Testis (tissue), 2 donors: ENCODE measurements at regions not wholly inside any gene's neighbourhood (a gene's known extent, or its start where the extent isn't known, plus 50 kb on each side); places are given as distances from the start of the nearest gene placed in this dataset.
A peak's percentile ranks its signal among the peaks of the same experiment; 100 is the strongest.

ENCODE experiments used
- DNase-seq: peaks from one replicate; pipeline ENCODE4 v3.0.0-alpha.2; 2019
- H3K27ac ChIP-seq, 2 donors: fragments of 200-600 bp; sonication (generic); one replicate each; pipeline ENCODE4 v1.5.1; 2019
- H3K27me3 ChIP-seq: fragments of 200-600 bp; sonication (generic); one replicate; pipeline ENCODE4 v1.5.1; 2019
- H3K36me3 ChIP-seq: fragments of 200-600 bp; sonication (generic); one replicate; pipeline ENCODE4 v1.5.1; 2017; ENCODE audit warnings: low read depth; ENCODE audit errors: missing control alignments
- H3K4me1 ChIP-seq: fragments of 200-600 bp; sonication (generic); one replicate; pipeline ENCODE4 v1.5.1; 2019
- H3K4me3 ChIP-seq, 2 donors: fragments of 200-600 bp; sonication (generic); one replicate each; pipeline ENCODE4 v1.5.1; 2017 to 2019
- H3K9me3 ChIP-seq: fragments of 200-600 bp; sonication (generic); one replicate; pipeline ENCODE4 v1.5.1; 2017
- CTCF ChIP-seq, 3 experiments: fragments of 450-650 bp in 2 of 3; fragments of 200-600 bp in 1 of 3; sonication (generic) in 1 of 3; IDR thresholded peaks; one replicate each; pipeline ENCODE4 v1.5.1; 2016 to 2019; ENCODE audit warnings: antibody characterized with exemption in 3 of 3, mild to moderate bottlenecking in 2 of 3, moderate library complexity in 1 of 3
- POLR2A ChIP-seq: fragments of 450-650 bp; IDR thresholded peaks from one replicate; pipeline ENCODE4 v1.6.1; 2017; ENCODE audit warnings: antibody characterized with exemption, mild to moderate bottlenecking, moderate library complexity
- WGBS, 2 donors: methylation state at CpG; one replicate each; pipeline ENCODE4 v1.1.5; 2018; 5-methylcytosine and 5-hydroxymethylcytosine counted together
- intact Hi-C: fragments of 100-400 bp; cut with DNase I; formaldehyde crosslinking; loops from one replicate; pipeline ENCODE4 v1.15.1; 2023; ENCODE audit warnings: low total_unique reads

DNA sequence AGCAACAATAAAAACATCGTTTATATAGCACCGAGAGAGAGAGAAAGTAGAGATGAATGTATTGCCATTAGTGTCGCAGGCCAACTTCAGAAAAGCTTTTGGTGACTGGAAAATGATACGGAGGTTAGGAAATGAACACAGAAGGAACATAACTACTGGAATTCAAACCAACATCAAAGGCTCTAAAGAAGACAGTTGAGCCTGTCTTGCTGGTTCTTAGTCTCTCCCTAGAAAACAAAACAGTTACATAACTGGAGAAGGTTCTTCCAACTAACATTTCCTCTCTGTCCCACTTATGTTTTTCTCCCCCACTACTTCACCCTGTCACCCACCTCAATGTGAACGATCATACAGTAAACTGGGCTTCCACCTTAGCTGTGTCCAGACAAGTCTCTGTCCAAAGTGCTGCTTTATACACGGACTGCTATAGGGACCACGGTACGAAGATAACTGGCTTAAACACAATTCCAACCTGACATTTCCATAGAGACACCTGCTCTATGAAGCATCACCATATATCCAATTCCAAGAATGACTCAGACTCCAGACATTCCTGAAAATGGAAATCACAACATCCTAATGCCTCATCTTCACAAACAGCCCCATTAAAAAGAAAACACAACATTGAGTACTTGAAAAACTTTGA is 85.2 kb upstream of the ARHGAP32 start:
- Histone ChIP-seq H3K27me3 (no peaks in the 10 kb centered on the region), H3K36me3 (no peaks in the 10 kb centered on the region), H3K4me1 (peaks cover 37% of the 10 kb centered on the region), H3K9me3 (no peaks in the 10 kb centered on the region), H3K4me3 (no peak overlapping the region), H3K27ac (no peak overlapping the region)
- TF ChIP-seq CTCF (IDR thresholded peaks at IDR 0.05), result no peak
- no peak for TF ChIP-seq POLR2A
- no peak for DNase-seq
- intact Hi-C loops, result no loop called here
- 50 to 60% methylated on average over 8 of the region's 8 CpGs for WGBS, 2 donors

DNA sequence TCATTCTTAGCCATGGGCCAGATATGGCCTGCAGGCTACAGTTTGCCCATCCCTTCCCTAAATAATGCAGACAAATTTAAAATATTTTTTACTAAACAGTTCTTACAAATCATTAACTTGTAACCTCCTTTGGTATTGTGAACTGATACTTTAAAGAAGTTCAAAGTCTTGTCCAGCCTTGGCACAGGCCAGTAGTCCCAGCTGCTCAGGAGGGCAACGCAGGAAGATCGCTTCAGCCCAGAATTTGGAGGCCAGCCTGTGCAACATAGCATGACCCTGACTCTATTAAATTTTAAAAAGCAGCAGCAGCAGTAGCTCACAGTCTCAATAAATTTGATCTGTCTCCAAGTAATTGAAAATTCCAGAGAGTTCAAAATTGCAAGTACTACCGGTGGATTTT is 83.7 kb upstream of the ARHGAP32 start:
- H3K4me1 ChIP-seq, result peaks cover 37% of the 10 kb centered on the region
- no peaks in the 10 kb centered on the region for H3K27me3 ChIP-seq
- H3K9me3 ChIP-seq, result no peaks in the 10 kb centered on the region
- peak overlapping the region in 1 of 2 donors; percentile 9 for H3K27ac ChIP-seq
- intact Hi-C loops, result no loop called here
- WGBS, 2 donors, result 28 to 48% methylated on average over 3 of the region's 3 CpGs
- no peak for DNase-seq
- H3K4me3 ChIP-seq, result no peak overlapping the region
- TF ChIP-seq CTCF (IDR thresholded peaks at IDR 0.05) (no peak), POLR2A (no peak)
- no peaks in the 10 kb centered on the region for H3K36me3 ChIP-seq

DNA sequence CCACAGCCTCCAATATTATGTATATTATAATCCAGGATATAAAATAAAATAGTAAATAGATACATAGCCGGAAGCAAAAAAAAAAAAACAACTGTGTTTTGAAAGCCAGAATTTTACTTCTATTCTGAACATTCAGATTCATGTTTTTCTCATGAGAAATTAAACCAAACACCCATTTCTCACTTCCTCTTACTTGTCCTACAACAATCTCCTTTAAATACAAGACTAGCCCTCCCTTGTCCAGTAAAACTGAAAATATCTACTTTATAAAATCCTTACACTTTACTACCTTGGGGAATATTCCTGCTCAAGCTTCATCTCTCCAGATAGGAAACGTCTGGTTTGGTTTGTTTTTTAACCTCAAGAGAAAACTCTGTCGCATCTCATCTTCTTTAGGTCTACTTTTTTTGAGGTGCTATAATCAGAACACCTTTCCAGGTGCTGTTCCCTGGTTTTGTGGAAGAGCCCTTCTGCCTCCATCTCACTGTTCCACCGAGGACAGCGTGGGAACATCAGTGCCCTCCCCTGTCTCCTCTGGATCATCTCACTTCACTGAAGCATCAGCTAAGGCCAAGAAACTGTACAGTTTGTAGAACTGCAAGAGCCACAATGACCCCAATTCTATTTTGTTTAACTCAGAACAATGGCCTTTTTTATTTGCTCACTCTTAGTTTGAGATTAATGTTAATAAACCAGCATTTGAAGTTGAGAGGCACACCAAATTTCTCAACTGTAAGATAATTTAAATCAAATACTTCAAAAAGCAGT is 82.0 kb upstream of the ARHGAP32 start:
- TF ChIP-seq POLR2A (no peak), CTCF (IDR thresholded peaks at IDR 0.05) (no peak)
- no peak overlapping the region for H3K4me3 ChIP-seq
- 66 to 70% methylated on average over 5 of the region's 5 CpGs for WGBS, 2 donors
- intact Hi-C loops, result no loop called here
- no peaks in the 10 kb centered on the region for H3K9me3 ChIP-seq
- no peak for DNase-seq
- H3K27ac ChIP-seq, result peak overlapping the region in 1 of 2 donors; percentile 7
- no peaks in the 10 kb centered on the region for H3K36me3 ChIP-seq
- peaks cover 30% of the 10 kb centered on the region for H3K4me1 ChIP-seq
- H3K27me3 ChIP-seq, result no peaks in the 10 kb centered on the region

DNA sequence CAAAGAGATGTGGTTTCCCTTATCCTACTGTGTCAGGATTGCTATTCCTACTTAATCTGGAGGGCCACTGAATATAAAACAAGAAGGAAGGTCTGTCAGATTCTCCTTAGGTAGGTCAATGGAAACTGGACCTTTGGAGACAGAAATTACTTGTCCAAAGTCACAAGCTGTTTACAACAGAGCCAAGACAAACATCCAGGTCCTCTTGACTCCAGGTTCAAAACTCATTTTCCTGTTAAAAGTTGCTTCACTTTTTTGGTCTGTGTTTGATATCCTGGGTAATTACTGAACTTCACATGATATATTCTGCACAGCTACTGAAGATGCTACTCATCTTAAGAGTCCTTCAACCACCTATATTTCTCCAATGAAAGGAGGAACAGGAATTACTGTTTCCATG is 81.2 kb upstream of the ARHGAP32 start:
- no peaks in the 10 kb centered on the region for H3K9me3 ChIP-seq
- TF ChIP-seq POLR2A, result no peak
- no peak for TF ChIP-seq CTCF (IDR thresholded peaks at IDR 0.05)
- H3K36me3 ChIP-seq, result no peaks in the 10 kb centered on the region
- H3K4me1 ChIP-seq, result peaks cover 29% of the 10 kb centered on the region
- no peaks in the 10 kb centered on the region for H3K27me3 ChIP-seq
- intact Hi-C loops, result no loop called here
- H3K4me3 ChIP-seq, result no peak overlapping the region
- H3K27ac ChIP-seq, result peak overlapping the region in 1 of 2 donors; percentile 20
- DNase-seq, result no peak

DNA sequence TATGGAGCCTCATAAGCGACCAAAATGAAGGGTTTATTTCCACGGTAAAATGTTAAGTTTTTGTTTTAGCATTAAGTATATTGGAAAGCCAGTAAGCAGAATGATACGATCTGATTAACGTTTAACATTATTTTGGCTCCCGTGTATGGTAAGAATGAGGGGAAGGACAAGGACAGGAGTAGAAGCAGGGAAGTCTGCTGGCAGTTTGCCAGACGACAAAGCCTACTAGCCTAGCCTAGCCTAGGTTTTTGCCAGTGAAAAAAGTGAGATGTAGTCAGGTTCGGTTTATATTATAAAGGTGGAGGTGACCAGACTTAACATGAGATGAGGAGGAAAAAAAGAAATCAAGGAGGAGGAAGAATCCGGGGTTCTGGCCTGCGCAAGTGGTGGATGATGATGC is 78.9 kb upstream of the ARHGAP32 start:
- intact Hi-C loops, result no loop called here

More for the DNA sequence above, 78.9 kb upstream of the ARHGAP32 start:
- Histone ChIP-seq H3K36me3 (no peaks in the 10 kb centered on the region), H3K9me3 (no peaks in the 10 kb centered on the region), H3K27ac (peak overlapping the region in 1 of 2 donors; percentile 15), H3K4me1 (peaks cover 20% of the 10 kb centered on the region), H3K4me3 (no peak overlapping the region), H3K27me3 (no peaks in the 10 kb centered on the region)
- TF ChIP-seq CTCF (IDR thresholded peaks at IDR 0.05) (no peak), POLR2A (no peak)
- DNase-seq, result no peak
- WGBS, 2 donors, result 82 to 87% methylated on average over 9 of the region's 9 CpGs
